SK-N-SH (cell line): ENCODE measurements at regions not wholly inside any gene's neighbourhood (a gene's known extent, or its start where the extent isn't known, plus 50 kb on each side); places are given as distances from the start of the nearest gene placed in this dataset.

Experiments used
- CTCF ChIA-PET: fragments of 300-600, 350-600 bp; formaldehyde crosslinking; extraction: SDS; loops from one replicate; lab custom pipeline; 2021; lab: Yijun Ruan, JAX
- POLR2A ChIA-PET: fragments of 350-600 bp; sonication (Branson Sonifier 250); formaldehyde crosslinking; extraction: SDS; loops from one replicate; lab custom pipeline; 2020; ENCODE audit warnings: antibody characterized with exemption, inconsistent platforms; lab: Yijun Ruan, JAX
- DNase-seq: peaks from one replicate; pipeline ENCODE4 v3.0.0; 2012
- H2AFZ ChIP-seq: fragments of 200-600 bp; sonication (generic); 2 replicates; pipeline ENCODE4 v1.8.1; 2016; ENCODE audit warnings: antibody characterized with exemption, mild to moderate bottlenecking, low read depth
- H3F3A ChIP-seq: fragments of 200-600 bp; sonication (generic); replicated peaks from 2 replicates; pipeline ENCODE3; 2016; ENCODE audit warnings: antibody characterized with exemption, mild to moderate bottlenecking; ENCODE audit not compliant: insufficient read depth
- H3K27ac ChIP-seq, 2 experiments: fragments of 200-500 bp in 1 of 2; fragments of 200-600 bp in 1 of 2; sonication (Bioruptor generic) in 1 of 2; sonication (generic), shearing (Covaris generic) in 1 of 2; 2 replicates each; pipeline versions ENCODE4 v1.5.1 to v1.6.1; 2014 to 2016; ENCODE audit warnings: low read depth in 2 of 2, inconsistent platforms in 1 of 2, low read length in 1 of 2, mild to moderate bottlenecking in 1 of 2, mixed read lengths in 1 of 2
- H3K27me3 ChIP-seq: fragments of 200-600 bp; sonication (generic), shearing (Covaris generic); 2 replicates; pipeline ENCODE4 v1.6.1; 2016; ENCODE audit warnings: mixed run types; ENCODE audit not compliant: insufficient read depth
- H3K36me3 ChIP-seq, 2 experiments: fragments of 200-500 bp in 1 of 2; fragments of 200-600 bp in 1 of 2; sonication (Bioruptor generic) in 1 of 2; sonication (generic) in 1 of 2; replicated peaks in 1 of 2; 2 replicates each; pipeline versions ENCODE3 to v1.5.1; 2014 to 2016; ENCODE audit warnings: low read length in 1 of 2, mild to moderate bottlenecking in 1 of 2; ENCODE audit not compliant: insufficient read depth in 2 of 2, control insufficient read depth in 1 of 2
- H3K4me1 ChIP-seq, 2 experiments: fragments of 200-500 bp in 1 of 2; fragments of 200-600 bp in 1 of 2; sonication (Bioruptor generic) in 1 of 2; sonication (generic), shearing (Covaris generic) in 1 of 2; 2 replicates each; pipeline versions ENCODE4 v1.5.1 to v1.6.1; 2014 to 2016; ENCODE audit warnings: low read depth in 1 of 2, low read length in 1 of 2, mixed run types in 1 of 2; ENCODE audit not compliant: insufficient read depth in 2 of 2, control insufficient read depth in 1 of 2
- H3K4me2 ChIP-seq: fragments of 200-600 bp; sonication (generic), shearing (Covaris generic); 2 replicates; pipeline ENCODE4 v1.6.1; 2017; ENCODE audit warnings: mixed run types
- H3K4me3 ChIP-seq, 2 experiments: fragments of 200-500 bp in 1 of 2; fragments of 200-600 bp in 1 of 2; sonication (Bioruptor generic) in 1 of 2; sonication (generic), shearing (Covaris generic) in 1 of 2; 2 replicates each; pipeline versions ENCODE4 v1.5.1 to v1.8.1; 2014 to 2016; ENCODE audit warnings: low read depth in 2 of 2, inconsistent platforms in 1 of 2, low read length in 1 of 2, mild to moderate bottlenecking in 1 of 2, mixed read lengths in 1 of 2, moderate library complexity in 1 of 2
- H3K79me2 ChIP-seq: fragments of 200-600 bp; sonication (generic); 2 replicates; pipeline ENCODE4 v1.8.1; 2017; ENCODE audit warnings: mild to moderate bottlenecking; ENCODE audit not compliant: insufficient read depth
- H3K9ac ChIP-seq: fragments of 200-600 bp; sonication (generic); 2 replicates; pipeline ENCODE4 v1.6.1; 2017; ENCODE audit warnings: mixed run types
- H3K9me2 ChIP-seq: fragments of 200-600 bp; sonication (generic); 2 replicates; pipeline ENCODE4 v1.6.1; 2017; ENCODE audit warnings: mixed run types
- H3K9me3 ChIP-seq: fragments of 200-600 bp; sonication (generic); 2 replicates; pipeline ENCODE4 v1.6.1; 2017; ENCODE audit warnings: mixed run types, mild to moderate bottlenecking, moderate library complexity
- H4K20me1 ChIP-seq: fragments of 200-600 bp; sonication (generic); 2 replicates; pipeline ENCODE4 v1.6.1; 2017; ENCODE audit warnings: mild to moderate bottlenecking, mixed run types; ENCODE audit not compliant: insufficient read depth
- EP300 ChIP-seq, 2 experiments: IDR thresholded peaks; 2 replicates each; pipeline versions ENCODE4 v1.4.0 to v1.6.1; 2012; ENCODE audit warnings: borderline replicate concordance in 1 of 2, low read depth in 1 of 2, low read length in 1 of 2
- FOXM1 ChIP-seq: IDR thresholded peaks from 2 replicates; pipeline ENCODE4 v1.4.0; 2012; ENCODE audit warnings: low read depth, mild to moderate bottlenecking
- GABPA ChIP-seq: IDR thresholded peaks from 2 replicates; pipeline ENCODE4 v1.4.0; 2012; ENCODE audit warnings: low read depth, mild to moderate bottlenecking
- GATA2 ChIP-seq: sonication (generic); formaldehyde crosslinking; IDR thresholded peaks from 2 replicates; pipeline ENCODE4 v1.5.0; 2020; ENCODE audit warnings: mild to moderate bottlenecking, missing genetic modification reagents
- IRF3 ChIP-seq: fragments of 150-350 bp; IDR thresholded peaks from 2 replicates; pipeline ENCODE4 v1.6.1; 2016; ENCODE audit warnings: mild to moderate bottlenecking, low read depth, low read length
- MAX ChIP-seq: IDR thresholded peaks from 2 replicates; pipeline ENCODE4 v1.4.0; 2012; ENCODE audit warnings: low read depth
- PBX3 ChIP-seq: IDR thresholded peaks from 2 replicates; pipeline ENCODE4; 2012
- RAD21 ChIP-seq: IDR thresholded peaks from 2 replicates; pipeline ENCODE4 v1.6.1; 2012; ENCODE audit warnings: mild to moderate bottlenecking, low read length
- RCOR1 ChIP-seq: fragments of 150-350 bp; IDR thresholded peaks from 2 replicates; pipeline ENCODE4 v1.6.1; 2017; ENCODE audit warnings: antibody characterized with exemption, low read length
- SIN3A ChIP-seq: IDR thresholded peaks from 2 replicates; pipeline ENCODE4 v1.6.1; 2012; ENCODE audit warnings: low read depth, mild to moderate bottlenecking, low read length, moderate library complexity, borderline replicate concordance
- SMC3 ChIP-seq: IDR thresholded peaks from 2 replicates; pipeline ENCODE4 v1.6.1; 2012; ENCODE audit warnings: low read depth, low read length, improper control_type of control experiment
- TAF1 ChIP-seq: IDR thresholded peaks from 2 replicates; pipeline ENCODE4 v1.6.1; 2012; ENCODE audit warnings: low read depth, mild to moderate bottlenecking, low read length, moderate library complexity, borderline replicate concordance
- TCF12 ChIP-seq: IDR thresholded peaks from 2 replicates; pipeline ENCODE4 v1.4.0; 2012
- TEAD4 ChIP-seq: IDR thresholded peaks from 2 replicates; pipeline ENCODE4 v1.4.0; 2012; ENCODE audit warnings: mild to moderate bottlenecking, borderline replicate concordance; ENCODE audit not compliant: insufficient read depth
- USF2 ChIP-seq: fragments of 150-350 bp; IDR thresholded peaks from 2 replicates; pipeline ENCODE4 v1.6.1; 2017; ENCODE audit warnings: antibody characterized with exemption, low read length, low read depth, borderline replicate concordance
- YY1 ChIP-seq: IDR thresholded peaks from 2 replicates; pipeline ENCODE4 v1.4.0; 2012; ENCODE audit warnings: low read depth, mild to moderate bottlenecking
- ZBTB33 ChIP-seq: IDR thresholded peaks from 2 replicates; pipeline ENCODE4 v1.4.0; 2012; ENCODE audit warnings: low read depth, borderline replicate concordance
- WGBS: methylation state at CpG from one replicate; pipeline ENCODE4 v1.1.6; 2017; ENCODE audit warnings: low lambda C conversion rate; 5-methylcytosine and 5-hydroxymethylcytosine counted together

GRCh38 chr7:155378580-155378934 lies 79.4 kb upstream of the EN2 start:
- Histone ChIP-seq H3K36me3 (no peaks in the 10 kb centered on the region), H3K9me2 (no peaks in the 10 kb centered on the region), H3K79me2 (no peaks in the 10 kb centered on the region), H3K4me2 (no peak overlapping the region), H3K27ac (no peak overlapping the region), H3K9me3 (no peaks in the 10 kb centered on the region), H3K4me1 (peaks cover 3 to 4% of the 10 kb centered on the region in 2 experiments; a peak in 1 of 4 replicates), H2AFZ (no peak overlapping the region), H4K20me1 (0 out of 2 replicates have a peak, but pooled peaks cover 4% of the 10 kb centered on the region), H3F3A (no peaks in the 10 kb centered on the region), H3K27me3 (peaks cover 100% of the 10 kb centered on the region), H3K4me3 (no peak overlapping the region), H3K9ac (no peak overlapping the region)
- no peak for TF ChIP-seq MAX
- no peak for TF ChIP-seq FOXM1
- TF ChIP-seq TEAD4: no peak
- no peak for TF ChIP-seq USF2
- TF ChIP-seq SIN3A: no peak
- TF ChIP-seq PBX3: no peak
- no peak for TF ChIP-seq EP300 (IDR thresholded peaks at IDR 0.05; ENCODE audit: borderline replicate concordance in 1 of 2, low read depth in 1 of 2, low read length in 1 of 2)
- TF ChIP-seq SMC3: no peak
- no peak for TF ChIP-seq RAD21
- TF ChIP-seq ZBTB33: no peak
- TF ChIP-seq RCOR1: no peak
- no peak for TF ChIP-seq TCF12
- TF ChIP-seq IRF3: no peak
- TF ChIP-seq YY1: no peak
- TF ChIP-seq GABPA: no peak
- TF ChIP-seq TAF1: no peak
- TF ChIP-seq GATA2: no peak
- no peak for DNase-seq
- ChIA-PET POLR2A (no interaction called here), CTCF (interaction anchor here (0.7 to 4.5 kb wide), 18 partner anchors 10 to 547 kb away, joined by 3 to 30 read pairs (median 4); no protein-coding TSS in a partner anchor)
- 44% methylated on average over 6 of the region's 6 CpGs for WGBS
